HG03280 (cell line): ENCODE measurements at regions not wholly inside any gene's neighbourhood (a gene's known extent, or its start where the extent isn't known, plus 50 kb on each side); places are given as distances from the start of the nearest gene placed in this dataset.
"Not testable (repeated sequence)": the region's sequence is repeated elsewhere in the genome, so short reads cannot be mapped to it uniquely, and the experiment has no call there.

Source experiments
- ATAC-seq: cut with Tn5 transposase; IDR thresholded peaks from one replicate; pipeline ENCODE4 v1.9.1; 2021; ENCODE audit warnings: mild to moderate bottlenecking, moderate library complexity; ENCODE audit not compliant: unreplicated experiment

GRCh38 chr20:22529150-22530019 lies 55.0 kb downstream of the FOXA2 start:
- ATAC-seq, result no peak

GRCh38 chr20:22526512-22527012 lies 57.8 kb downstream of the FOXA2 start:
- ATAC-seq, result no peak

- no peak for ATAC-seq
Measured at GRCh38 chr20:22525821-22526220, 58.6 kb downstream of the FOXA2 start.

GRCh38 chr20:22525069-22525820 lies 59.1 kb downstream of the FOXA2 start:
- no peak for ATAC-seq

- no peak for ATAC-seq
Measured at GRCh38 chr20:22524393-22525015, 59.9 kb downstream of the FOXA2 start.

GRCh38 chr20:22523499-22524392 lies 60.6 kb downstream of the FOXA2 start:
- no peak for ATAC-seq

GRCh38 chr20:22523128-22523498 lies 61.3 kb downstream of the FOXA2 start:
- ATAC-seq, result no peak

- no peak for ATAC-seq
Measured at GRCh38 chr20:22522701-22523100, 61.7 kb downstream of the FOXA2 start.

GRCh38 chr20:22521940-22522339 lies 62.4 kb downstream of the FOXA2 start:
- ATAC-seq, result not testable (repeated sequence)

GRCh38 chr20:22520381-22520780 lies 64.0 kb downstream of the FOXA2 start:
- ATAC-seq, result no peak

GRCh38 chr20:22515264-22515663 lies 69.1 kb downstream of the FOXA2 start:
- no peak for ATAC-seq

GRCh38 chr20:22513574-22513973 lies 70.8 kb downstream of the FOXA2 start:
- ATAC-seq, result no peak

GRCh38 chr20:22512911-22513489 lies 71.4 kb downstream of the FOXA2 start:
- ATAC-seq, result no peak

- no peak for ATAC-seq
Measured at GRCh38 chr20:22511943-22512910, 72.1 kb downstream of the FOXA2 start.

- no peak for ATAC-seq
Measured at GRCh38 chr20:22509843-22510147, 74.6 kb downstream of the FOXA2 start.

GRCh38 chr20:22509090-22509842 lies 75.1 kb downstream of the FOXA2 start:
- ATAC-seq, result no peak

GRCh38 chr20:22508426-22508825 lies 75.9 kb downstream of the FOXA2 start:
- no peak for ATAC-seq

GRCh38 chr20:22507240-22507961 lies 77.0 kb downstream of the FOXA2 start:
- no peak for ATAC-seq
